Hematopoietic multipotent progenitor cell treated with erythropoietin and hydrocortisone succinate and interleukin-3 and kit ligand, for 15 days (in vitro differentiated cells): ENCODE measurements at regions not wholly inside any gene's neighbourhood (a gene's known extent, or its start where the extent isn't known, plus 50 kb on each side); places are given as distances from the start of the nearest gene placed in this dataset.
"Not testable (repeated sequence)": the region's sequence is repeated elsewhere in the genome, so short reads cannot be mapped to it uniquely, and the experiment has no call there.

Experiments used
- DNase-seq: peaks from one replicate; pipeline ENCODE4 v3.0.0-alpha.2; 2015; ENCODE audit warnings: low spot score

DNA sequence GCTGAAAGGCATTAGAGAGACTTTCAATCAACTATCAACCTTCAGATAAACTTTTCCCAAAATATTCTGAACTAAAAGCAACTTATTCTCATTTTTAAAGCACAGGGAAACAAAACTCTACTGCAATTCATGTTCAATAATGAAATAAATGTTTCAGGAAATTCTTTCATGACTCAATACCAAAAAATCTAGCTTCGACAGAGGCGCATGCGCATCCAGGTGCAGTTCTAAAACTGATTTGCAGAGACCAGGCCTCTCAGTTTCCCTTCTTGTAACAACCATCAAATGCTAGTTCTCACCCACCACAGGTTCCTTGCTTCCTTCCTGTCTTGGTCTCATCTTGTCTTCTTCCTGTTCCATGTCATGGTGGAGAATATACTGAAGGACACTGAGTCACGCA is 55.3 kb upstream of the NRBF2 start:
- DNase-seq, result no peak

DNA sequence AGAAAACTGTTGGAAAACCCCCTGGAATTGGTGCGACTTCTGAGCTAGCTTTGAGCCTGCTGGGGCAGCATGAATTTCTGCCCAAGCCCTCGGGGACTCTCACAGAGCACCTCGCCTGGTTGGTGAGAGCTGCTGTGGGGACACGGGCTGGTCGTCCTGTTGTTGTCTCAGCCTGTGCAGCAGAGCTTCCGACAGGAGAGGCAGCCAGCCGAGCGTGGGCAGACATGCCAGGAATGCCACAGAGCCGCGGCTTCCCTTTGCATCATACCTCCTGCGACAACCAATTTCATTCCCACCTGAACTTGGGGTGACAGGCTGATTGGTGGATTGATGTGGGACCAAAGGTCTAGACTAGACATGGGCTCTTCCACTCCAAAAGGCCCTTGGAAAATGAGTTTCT is 60.2 kb upstream of the NRBF2 start:
- no peak for DNase-seq

GRCh38 chr10:63071145-63071544 is 62.0 kb upstream of the NRBF2 start:
- no peak for DNase-seq

GRCh38 chr10:63069318-63069717 is 63.8 kb upstream of the NRBF2 start:
- DNase-seq, result no peak

DNA sequence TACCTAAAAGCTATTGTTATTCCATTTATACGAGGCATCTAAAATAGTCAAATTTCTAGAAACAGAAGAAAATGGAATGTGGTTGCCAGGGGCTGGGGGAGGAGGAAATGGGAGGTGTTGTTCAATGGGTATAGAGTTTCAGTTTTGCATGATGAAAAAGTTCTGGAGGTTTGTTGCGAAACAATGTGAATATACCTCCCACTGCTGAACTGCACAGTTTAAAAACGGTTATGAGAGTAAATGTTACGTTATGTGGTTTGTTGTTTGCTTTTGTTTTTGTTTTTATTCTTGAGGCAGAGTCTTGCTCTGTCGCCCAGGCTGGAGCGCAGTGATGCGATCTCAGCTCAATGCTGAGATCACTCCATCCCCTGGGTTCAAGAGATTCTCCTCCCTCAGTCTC is 64.9 kb upstream of the NRBF2 start:
- no peak for DNase-seq

- DNase-seq, result no peak
These were observed 66.5 kb upstream of the NRBF2 start for GRCh38 chr10:63066606-63067005.

- no peak for DNase-seq
These were observed 68.4 kb upstream of the NRBF2 start for GRCh38 chr10:63064706-63065105.

- DNase-seq, result no peak
These were observed 74.9 kb upstream of the NRBF2 start for GRCh38 chr10:63058236-63058635.

DNA sequence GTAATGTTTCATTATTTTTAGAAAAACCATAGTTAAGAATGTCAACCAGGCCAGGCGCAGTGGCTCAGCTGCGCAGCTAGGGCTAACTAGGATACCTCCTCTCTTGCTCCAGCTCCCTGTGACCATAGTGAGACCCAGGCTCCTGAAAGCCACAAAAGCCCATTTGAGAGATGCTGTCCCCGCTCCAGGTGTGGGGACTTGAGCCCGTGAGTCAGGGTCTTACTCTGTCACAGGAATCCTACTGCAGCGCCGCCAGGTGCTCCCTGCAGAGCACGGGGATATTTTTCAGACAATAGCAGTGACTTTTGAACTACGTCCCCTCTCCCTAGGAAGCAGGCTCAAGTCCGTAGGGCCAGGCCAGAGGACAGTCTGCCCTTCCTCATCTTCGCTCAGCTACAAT is 75.6 kb upstream of the NRBF2 start:
- no peak for DNase-seq

GRCh38 chr10:63055705-63056104 is 77.4 kb upstream of the NRBF2 start:
- no peak for DNase-seq

- no peak for DNase-seq
These were observed 78.1 kb upstream of the NRBF2 start for GRCh38 chr10:63054889-63055611.

DNA sequence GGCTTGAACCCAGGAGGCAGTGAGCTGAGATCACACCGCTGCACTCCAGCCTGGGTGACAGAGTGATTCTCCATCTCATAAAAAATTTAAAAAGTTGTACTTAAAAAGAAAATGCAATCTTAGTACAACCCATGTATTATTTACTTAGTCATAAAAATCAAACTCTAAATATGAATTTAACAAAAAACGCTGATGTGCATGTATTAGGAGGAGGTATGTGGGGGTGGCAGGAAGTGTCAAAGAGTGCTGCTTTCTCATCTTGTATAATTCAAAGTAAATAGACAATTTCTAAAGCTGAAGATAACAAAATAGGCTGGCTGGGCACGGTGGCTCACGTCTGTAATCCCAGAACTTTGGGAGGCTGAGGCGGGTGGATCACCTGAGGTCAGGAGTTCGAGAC is 81.0 kb upstream of the NRBF2 start:
- no peak for DNase-seq

DNA sequence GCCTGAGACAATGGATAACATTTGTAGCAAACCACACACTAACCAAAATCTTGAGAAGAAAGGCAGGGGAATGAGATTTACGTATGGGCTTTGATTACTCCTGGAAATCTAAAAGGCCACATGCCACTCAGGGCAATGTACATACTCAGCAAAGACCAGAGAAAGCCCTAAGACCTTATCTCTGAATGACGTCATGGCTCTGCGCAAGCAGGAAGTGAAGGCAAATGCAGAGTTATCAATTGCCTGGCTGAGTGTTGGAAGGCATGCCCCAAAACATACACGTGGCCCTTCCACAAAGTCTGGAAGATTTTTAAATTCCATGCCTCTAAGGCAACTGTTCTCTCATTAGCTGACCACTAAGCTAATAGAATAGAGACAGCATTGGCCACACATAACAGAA is 90.9 kb upstream of the NRBF2 start:
- DNase-seq, result no peak

- DNase-seq, result not testable (repeated sequence)
These were observed 99.4 kb upstream of the NRBF2 start for GRCh38 chr10:63033616-63034185.

DNA sequence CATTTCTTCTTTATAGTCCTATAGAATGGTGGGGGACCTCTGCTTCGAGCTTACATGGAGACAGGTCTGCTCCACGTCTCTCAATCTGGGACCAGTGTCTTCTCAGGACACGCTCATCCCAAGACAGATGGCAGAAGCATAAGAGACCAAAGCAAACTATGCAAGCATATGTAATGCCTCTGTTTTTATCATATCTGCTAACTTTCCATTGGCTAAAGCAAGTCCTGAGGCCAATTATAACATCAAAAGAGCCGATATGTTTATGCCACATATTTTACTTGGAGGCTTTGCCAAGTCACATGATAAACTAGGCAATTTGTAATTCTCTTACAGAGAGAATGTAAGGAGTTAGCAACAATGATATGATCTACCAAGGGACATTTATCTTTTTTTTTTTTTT is 102.6 kb upstream of the NRBF2 start:
- no peak for DNase-seq

DNA sequence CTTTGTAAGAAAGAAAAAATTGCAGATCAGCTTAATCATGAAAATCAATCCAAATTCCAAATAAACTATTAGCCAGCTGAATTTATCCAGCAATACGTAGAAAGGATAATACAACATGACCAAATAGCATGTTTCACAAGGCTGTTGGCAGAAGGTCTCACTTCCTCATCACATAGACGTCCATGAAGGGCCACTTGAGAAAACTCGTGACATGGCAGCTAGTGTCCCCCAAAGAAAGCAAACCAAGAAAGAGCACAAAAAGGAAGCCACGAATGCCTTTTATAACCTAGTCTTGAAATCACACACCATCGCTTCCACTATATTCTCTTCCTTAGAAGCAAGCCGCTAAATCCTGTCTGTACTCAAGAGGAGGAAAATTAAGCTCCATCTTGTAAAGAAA is 105.6 kb upstream of the NRBF2 start:
- no peak for DNase-seq

- no peak for DNase-seq
These were observed 111.9 kb upstream of the NRBF2 start for GRCh38 chr10:63021225-63021624.

DNA sequence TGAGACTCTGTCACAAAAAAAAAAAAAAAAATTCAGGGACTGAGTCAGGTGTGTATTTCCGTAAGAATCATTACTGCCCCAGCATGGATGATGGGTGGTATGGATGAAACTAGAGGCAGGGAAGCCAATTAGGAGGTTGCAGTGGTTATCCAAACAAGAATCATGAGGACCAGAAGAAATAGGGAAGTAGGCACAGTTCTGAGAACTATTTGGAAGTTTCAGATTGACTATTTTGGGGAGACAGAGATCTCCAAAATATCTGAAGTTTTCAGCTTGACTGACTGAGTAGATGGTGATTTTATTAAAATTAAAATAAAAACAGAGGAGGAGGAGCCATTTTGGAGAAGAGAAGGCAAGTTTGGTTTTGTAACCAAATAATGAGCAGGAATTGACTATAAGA is 119.4 kb upstream of the NRBF2 start:
- DNase-seq, result no peak

DNA sequence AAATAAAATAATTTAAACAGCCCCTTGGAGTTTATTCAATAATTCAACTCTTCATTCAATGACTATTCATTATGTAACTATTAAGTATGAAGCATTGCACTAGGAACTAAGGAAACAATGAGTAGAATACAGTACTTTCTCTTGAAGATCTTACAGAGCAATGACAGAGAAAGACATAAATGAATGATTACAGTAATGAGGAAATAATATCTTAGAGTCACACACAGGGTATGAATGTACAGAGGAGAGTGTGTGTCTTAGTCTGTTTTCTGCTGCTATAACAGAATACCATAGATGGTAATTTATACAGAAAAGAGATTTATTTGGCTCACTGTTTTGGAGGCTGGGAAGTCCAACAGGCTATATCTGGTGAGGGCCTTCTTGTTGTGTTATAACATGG is 120.5 kb upstream of the NRBF2 start:
- DNase-seq, result no peak

DNA sequence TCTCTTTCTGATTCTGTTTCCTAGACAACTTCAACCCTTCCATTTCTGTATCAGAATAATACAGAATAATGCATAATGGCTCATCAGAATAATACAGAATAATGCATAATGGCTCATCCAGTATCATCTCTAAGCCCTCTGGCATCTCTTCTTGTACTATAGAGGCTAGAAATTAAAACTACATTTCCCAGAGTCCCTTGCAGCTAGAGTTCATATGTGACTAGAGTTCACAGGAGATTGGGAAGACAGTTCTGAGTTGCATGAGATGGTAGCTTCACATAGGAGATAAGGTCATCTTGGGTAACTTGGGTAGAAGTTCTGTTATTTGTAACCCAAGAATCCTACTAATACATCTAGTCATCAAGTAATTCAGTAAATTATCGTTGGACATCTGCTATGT is 122.9 kb upstream of the NRBF2 start:
- no peak for DNase-seq

DNA sequence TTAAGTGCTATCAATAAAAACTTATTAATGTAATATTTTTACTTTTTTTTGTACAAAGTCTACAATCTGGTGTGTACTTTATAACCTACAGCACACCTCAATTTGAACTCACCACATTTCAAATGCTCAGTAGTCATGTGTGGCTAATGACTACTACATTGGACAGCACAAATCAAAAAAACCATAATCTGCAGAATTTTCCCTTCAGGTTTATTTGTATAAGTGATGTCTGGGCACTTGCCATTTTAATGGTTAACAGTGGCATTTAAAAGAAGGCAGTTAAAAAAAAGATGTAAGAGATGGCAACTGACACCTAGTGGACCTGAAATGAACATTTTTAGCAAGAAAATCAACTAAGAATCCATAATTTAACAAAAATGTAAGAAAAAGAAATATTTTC is 124.6 kb upstream of the NRBF2 start:
- no peak for DNase-seq

DNA sequence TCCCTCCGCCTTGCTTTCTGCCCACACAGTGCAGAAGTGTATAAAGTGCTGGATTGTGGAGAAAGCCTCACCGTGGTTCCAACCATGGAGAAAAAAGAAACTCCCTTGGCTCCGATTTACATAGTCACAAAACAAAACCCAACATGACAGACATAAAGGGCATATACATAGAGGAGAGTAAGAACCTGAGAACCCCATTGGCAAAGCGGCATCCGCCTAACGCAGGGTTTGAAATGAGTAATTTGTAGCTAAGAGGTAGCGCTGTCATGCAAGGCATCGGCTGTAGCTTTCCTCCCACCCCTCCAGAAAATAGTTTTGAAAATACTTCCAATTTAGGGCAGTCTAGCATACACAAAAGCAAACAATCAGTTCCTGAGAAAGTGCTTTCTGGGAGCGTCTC is 126.0 kb upstream of the NRBF2 start:
- DNase-seq, result no peak

- DNase-seq, result no peak
These were observed 127.9 kb upstream of the NRBF2 start for GRCh38 chr10:63005246-63005645.

GRCh38 chr10:63003816-63004453 is 129.2 kb upstream of the NRBF2 start:
- peak; percentile 5 for DNase-seq
